ENCODE measurements at regions not wholly inside any gene's neighbourhood (a gene's known extent, or its start where the extent isn't known, plus 50 kb on each side); places are given as distances from the start of the nearest gene placed in this dataset.

DNA sequence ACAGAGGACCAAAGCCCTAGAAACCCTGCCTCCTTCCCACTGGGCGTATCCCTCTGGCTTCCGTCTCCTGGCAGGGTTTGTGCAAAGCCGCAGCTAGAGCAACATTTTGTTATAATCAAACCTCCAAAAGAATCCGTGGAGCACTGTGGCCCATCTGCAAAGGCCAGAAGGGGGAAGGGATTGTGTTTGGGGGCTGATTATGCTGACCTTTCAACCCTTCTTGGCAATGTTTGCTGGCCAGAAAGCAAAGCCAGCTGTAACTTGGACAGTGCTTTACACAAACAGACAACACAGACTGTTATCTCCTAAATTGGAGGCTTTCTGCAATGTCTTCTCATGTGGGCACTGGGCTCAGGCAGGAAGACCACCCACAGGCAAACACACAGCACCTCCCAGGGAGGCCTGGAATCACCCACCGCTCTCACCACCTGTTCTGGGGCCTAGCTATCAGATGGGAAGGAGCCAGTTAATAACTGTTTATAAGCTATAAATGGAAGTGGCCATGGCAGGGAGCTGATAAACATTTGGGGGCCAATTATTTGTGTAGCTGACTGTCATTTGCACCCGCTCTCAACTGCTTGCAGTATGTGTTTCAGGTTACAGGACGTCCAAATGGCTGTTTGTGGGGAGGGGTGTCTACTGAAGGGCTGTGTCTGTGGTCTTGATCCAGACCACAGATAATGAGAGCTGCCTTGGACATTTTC lies 121.6 kb upstream of the ERCC6L2 start:
- H3K27ac ChIP-seq (ENCODE audit: extremely low read length, insufficient read depth, low read length): no peak overlapping the region
- no peaks in the 10 kb centered on the region for H3K9me3 ChIP-seq (ENCODE audit: low read length)
- peak overlapping the region in 2 of 3 experiments; percentile 17 to 64; a peak in 2 of 6 replicates for H3K4me3 ChIP-seq (replicated peaks in 1 of 3; ENCODE audit: insufficient read depth in 1 of 3, low read depth in 2 of 3, low read length in 3 of 3)
- FAIRE-seq: peak; percentile 83
- intact Hi-C loops (cut with micrococcal nuclease; ENCODE audit: unreplicated experiment): no loop called here
- 12% methylated on average over 7 of the region's 7 CpGs for WGBS (ENCODE audit: low lambda C conversion rate)
- no peaks in the 10 kb centered on the region for H3K79me2 ChIP-seq (ENCODE audit: insufficient read depth, low read length)
- H3K9ac ChIP-seq (ENCODE audit: insufficient read depth, low read depth, low read length): peak overlapping the region; percentile 4; the same call in 1 of the 2 replicates
- H3K4me2 ChIP-seq (ENCODE audit: low read depth, low read length): peak overlapping the region; percentile 83
- BruUV-seq (replicated peaks): no TSS peak
- H3K4me1 ChIP-seq (ENCODE audit: insufficient read depth, low read length): peaks cover 45% of the 10 kb centered on the region
- H3K27me3 ChIP-seq (ENCODE audit: control insufficient read depth in 1 of 2, insufficient read depth in 2 of 2, low read length in 2 of 2): peaks cover 0 to 3% of the 10 kb centered on the region in 2 experiments; a peak in 1 of 5 replicates
- in situ Hi-C loops (cut with HindIII; ENCODE audit: extremely low pct_ligation_motif_present, low pct_unique_long_range_greater_than_20kb): no loop called here
- DNase-seq (ENCODE audit: low spot score): no peak
- no peaks in the 10 kb centered on the region for H4K20me1 ChIP-seq (ENCODE audit: insufficient read depth, low read length)
- H2AFZ ChIP-seq (ENCODE audit: low read length): peak overlapping the region; percentile 70
- ChIA-PET CTCF (ENCODE audit: low intra/inter-chr PET ratio, low total read pairs) (no interaction called here), POLR2A (interaction anchor here (2.6 kb wide), 1 partner anchor 122 kb away, joined by 7 read pairs; the partner anchor contains the start of gene ERCC6L2)
- H3K36me3 ChIP-seq (replicated peaks in 1 of 2; ENCODE audit: control insufficient read depth in 1 of 2, insufficient read depth in 2 of 2, low read length in 2 of 2): no peaks in the 10 kb centered on the region
- ATAC-seq: peak; percentile 55
- TF ChIP-seq, protein P1, sequence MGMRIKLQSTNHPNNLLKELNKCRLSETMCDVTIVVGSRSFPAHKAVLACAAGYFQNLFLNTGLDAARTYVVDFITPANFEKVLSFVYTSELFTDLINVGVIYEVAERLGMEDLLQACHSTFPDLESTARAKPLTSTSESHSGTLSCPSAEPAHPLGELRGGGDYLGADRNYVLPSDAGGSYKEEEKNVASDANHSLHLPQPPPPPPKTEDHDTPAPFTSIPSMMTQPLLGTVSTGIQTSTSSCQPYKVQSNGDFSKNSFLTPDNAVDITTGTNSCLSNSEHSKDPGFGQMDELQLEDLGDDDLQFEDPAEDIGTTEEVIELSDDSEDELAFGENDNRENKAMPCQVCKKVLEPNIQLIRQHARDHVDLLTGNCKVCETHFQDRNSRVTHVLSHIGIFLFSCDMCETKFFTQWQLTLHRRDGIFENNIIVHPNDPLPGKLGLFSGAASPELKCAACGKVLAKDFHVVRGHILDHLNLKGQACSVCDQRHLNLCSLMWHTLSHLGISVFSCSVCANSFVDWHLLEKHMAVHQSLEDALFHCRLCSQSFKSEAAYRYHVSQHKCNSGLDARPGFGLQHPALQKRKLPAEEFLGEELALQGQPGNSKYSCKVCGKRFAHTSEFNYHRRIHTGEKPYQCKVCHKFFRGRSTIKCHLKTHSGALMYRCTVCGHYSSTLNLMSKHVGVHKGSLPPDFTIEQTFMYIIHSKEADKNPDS (CRISPR knock-in tag; IDR thresholded peaks at IDR 0.05): no peak
- TF ChIP-seq TAF15 (IDR thresholded peaks at IDR 0.05; ENCODE audit: low read depth, low read length, poor library complexity, severe bottlenecking) (no peak), SNAI1 (CRISPR knock-in tag; IDR thresholded peaks at IDR 0.05; ENCODE audit: borderline replicate concordance) (0 out of 2 replicates have a peak, but pooled peaks have one; percentile 22), ZNF12 (CRISPR knock-in tag; IDR thresholded peaks at IDR 0.05) (no peak), CEBPG (CRISPR knock-in tag; IDR thresholded peaks at IDR 0.05) (no peak), FOXK1 (CRISPR knock-in tag; IDR thresholded peaks at IDR 0.05; ENCODE audit: borderline replicate concordance, low read depth) (no peak), IRX3 (CRISPR knock-in tag; IDR thresholded peaks at IDR 0.05; ENCODE audit: borderline replicate concordance, low read depth) (no peak), MAFK (conservative IDR thresholded peaks at IDR 0.05 in 1 of 2, IDR thresholded peaks at IDR 0.05 in 1 of 2; ENCODE audit: low read length in 2 of 2) (peak in 1 of 2 experiments; percentile 41; a peak in 1 of 4 replicates), RXRB (CRISPR knock-in tag; IDR thresholded peaks at IDR 0.05; ENCODE audit: borderline replicate concordance) (no peak), HNRNPH1 (optimal IDR thresholded peaks at IDR 0.05; ENCODE audit: low read depth, low read length) (no peak), ZNF234 (CRISPR knock-in tag; conservative IDR thresholded peaks at IDR 0.05) (no peak), ZNF678 (CRISPR knock-in tag; IDR thresholded peaks at IDR 0.05) (no peak), ZNF207 (IDR thresholded peaks at IDR 0.05; ENCODE audit: borderline replicate concordance) (no peak), POLR2AphosphoS5 (IDR thresholded peaks at IDR 0.05; ENCODE audit: low read depth, low read length) (no peak), SRSF1 (optimal IDR thresholded peaks at IDR 0.05; ENCODE audit: low read depth, low read length) (no peak), MIER2 (CRISPR knock-in tag; IDR thresholded peaks at IDR 0.05) (no peak), SP4 (CRISPR knock-in tag; IDR thresholded peaks at IDR 0.05) (no peak), ZBTB7B (CRISPR knock-in tag; IDR thresholded peaks at IDR 0.05) (peak; percentile 23; the same call in 1 of the 2 replicates), BRF2 (CRISPR knock-in tag; IDR thresholded peaks at IDR 0.05) (no peak), SALL1 (CRISPR knock-in tag; IDR thresholded peaks at IDR 0.05) (peak; percentile 33; the same call in 1 of the 2 replicates), TCF12 (IDR thresholded peaks at IDR 0.05) (no peak), TCF12 (CRISPR knock-in tag; IDR thresholded peaks at IDR 0.05) (no peak), CENPT (CRISPR knock-in tag; IDR thresholded peaks at IDR 0.05; ENCODE audit: low read depth) (no peak), FOXP1 (IDR thresholded peaks at IDR 0.05) (no peak), FOXP1 (CRISPR knock-in tag; IDR thresholded peaks at IDR 0.05) (peak; percentile 14; the same call in 1 of the 2 replicates)

Measured in HepG2 (cell line).